Tibial artery (tissue), 4 donors: ENCODE measurements at regions not wholly inside any gene's neighbourhood (a gene's known extent, or its start where the extent isn't known, plus 50 kb on each side); places are given as distances from the start of the nearest gene placed in this dataset.

Source experiments
- DNase-seq, 2 donors: peaks; one replicate each; pipeline ENCODE4 v3.0.0-alpha.2; 2019
- H3K27ac ChIP-seq, 2 donors: fragments of 200-600 bp; sonication (generic) in 1 of 2; 1 replicate in 1 of 2; 2 replicates in 1 of 2; pipeline ENCODE4 v1.5.1; 2018 to 2019; ENCODE audit warnings: mild to moderate bottlenecking in 1 of 2
- H3K27me3 ChIP-seq, 2 donors: fragments of 200-600 bp; sonication (generic) in 1 of 2; one replicate each; pipeline versions ENCODE4 v1.5.1 to v1.6.0; 2016 to 2019
- H3K36me3 ChIP-seq, 3 donors: fragments of 200-600 bp; sonication (generic) in 2 of 3; one replicate each; pipeline ENCODE4 v1.5.1; 2016 to 2019; ENCODE audit warnings: mild to moderate bottlenecking in 2 of 3
- H3K4me1 ChIP-seq, 4 donors: fragments of 200-600 bp; sonication (generic) in 2 of 4; 1 replicate in 3 of 4; 2 replicates in 1 of 4; pipeline ENCODE4 v1.5.1; 2016 to 2019
- H3K4me3 ChIP-seq, 2 donors: fragments of 200-600 bp; sonication (generic) in 1 of 2; 1 replicate in 1 of 2; 2 replicates in 1 of 2; pipeline ENCODE4 v1.5.1; 2018 to 2019; ENCODE audit warnings: mild to moderate bottlenecking in 2 of 2
- H3K9me3 ChIP-seq, 3 donors: fragments of 200-600 bp; sonication (generic) in 1 of 3; one replicate each; pipeline ENCODE4 v1.5.1; 2016 to 2019
- CTCF ChIP-seq, 2 experiments: fragments of 200-600 bp in 1 of 2; fragments of 450-650 bp in 1 of 2; IDR thresholded peaks; one replicate each; pipeline ENCODE4 v1.5.1; 2017 to 2019; ENCODE audit warnings: antibody characterized with exemption in 2 of 2, mild to moderate bottlenecking in 1 of 2, moderate library complexity in 1 of 2
- intact Hi-C: fragments of 100-400 bp; cut with DNase I; formaldehyde crosslinking; loops from one replicate; pipeline ENCODE4 v1.15.0; 2023; ENCODE audit warnings: low total_unique reads

- Histone ChIP-seq H3K36me3 (no peaks in the 10 kb centered on the region), H3K27ac (no peak overlapping the region), H3K9me3 (no peaks in the 10 kb centered on the region), H3K4me1 (peaks cover 0 to 17% (median 12%) of the 10 kb centered on the region in 4 donors), H3K27me3 (peaks cover 0 to 30% of the 10 kb centered on the region in 2 donors), H3K4me3 (no peak overlapping the region)
- no peak for TF ChIP-seq CTCF (IDR thresholded peaks at IDR 0.05)
- intact Hi-C loops = no loop called here
- DNase-seq = no peak
These were observed 256.4 kb upstream of the SOX21 start for GRCh38 chr13:94968757-94969086.

- no peak for DNase-seq
- Histone ChIP-seq H3K27ac (no peak overlapping the region), H3K36me3 (no peaks in the 10 kb centered on the region), H3K4me1 (peaks cover 0 to 17% (median 12%) of the 10 kb centered on the region in 4 donors), H3K27me3 (peaks cover 0 to 30% of the 10 kb centered on the region in 2 donors), H3K9me3 (no peaks in the 10 kb centered on the region), H3K4me3 (no peak overlapping the region)
- intact Hi-C loops = no loop called here
- no peak for TF ChIP-seq CTCF (IDR thresholded peaks at IDR 0.05)
These were observed 255.9 kb upstream of the SOX21 start for GRCh38 chr13:94968040-94968756.

- Histone ChIP-seq H3K4me3 (no peak overlapping the region), H3K27me3 (peaks cover 0 to 30% of the 10 kb centered on the region in 2 donors), H3K36me3 (no peaks in the 10 kb centered on the region), H3K27ac (no peak overlapping the region), H3K9me3 (no peaks in the 10 kb centered on the region), H3K4me1 (peaks cover 0 to 17% (median 12%) of the 10 kb centered on the region in 4 donors)
- intact Hi-C loops = no loop called here
- no peak for DNase-seq
- no peak for TF ChIP-seq CTCF (IDR thresholded peaks at IDR 0.05)
These were observed 255.1 kb upstream of the SOX21 start for GRCh38 chr13:94967183-94968039.

- H3K36me3 ChIP-seq = no peaks in the 10 kb centered on the region
- H3K27ac ChIP-seq = no peak overlapping the region
- no peak for DNase-seq
- H3K27me3 ChIP-seq = peaks cover 0 to 26% of the 10 kb centered on the region in 2 donors
- peaks cover 0 to 17% (median 12%) of the 10 kb centered on the region in 4 donors for H3K4me1 ChIP-seq
- TF ChIP-seq CTCF (IDR thresholded peaks at IDR 0.05) = no peak
- no peak overlapping the region for H3K4me3 ChIP-seq
- H3K9me3 ChIP-seq = no peaks in the 10 kb centered on the region
- intact Hi-C loops = no loop called here
These were observed 254.1 kb upstream of the SOX21 start for GRCh38 chr13:94966422-94966955.

- intact Hi-C loops = no loop called here
These were observed 247.3 kb upstream of the SOX21 start for GRCh38 chr13:94959626-94960025.

More at GRCh38 chr13:94959626-94960025, 247.3 kb upstream of the SOX21 start:
- no peaks in the 10 kb centered on the region for H3K4me1 ChIP-seq
- no peak overlapping the region for H3K27ac ChIP-seq
- no peaks in the 10 kb centered on the region for H3K36me3 ChIP-seq
- no peaks in the 10 kb centered on the region for H3K27me3 ChIP-seq
- TF ChIP-seq CTCF (IDR thresholded peaks at IDR 0.05) = no peak
- H3K4me3 ChIP-seq = no peak overlapping the region
- no peaks in the 10 kb centered on the region for H3K9me3 ChIP-seq
- DNase-seq = no peak
